ENCODE measurements at regions not wholly inside any gene's neighbourhood (a gene's known extent, or its start where the extent isn't known, plus 50 kb on each side); places are given as distances from the start of the nearest gene placed in this dataset.

DNA sequence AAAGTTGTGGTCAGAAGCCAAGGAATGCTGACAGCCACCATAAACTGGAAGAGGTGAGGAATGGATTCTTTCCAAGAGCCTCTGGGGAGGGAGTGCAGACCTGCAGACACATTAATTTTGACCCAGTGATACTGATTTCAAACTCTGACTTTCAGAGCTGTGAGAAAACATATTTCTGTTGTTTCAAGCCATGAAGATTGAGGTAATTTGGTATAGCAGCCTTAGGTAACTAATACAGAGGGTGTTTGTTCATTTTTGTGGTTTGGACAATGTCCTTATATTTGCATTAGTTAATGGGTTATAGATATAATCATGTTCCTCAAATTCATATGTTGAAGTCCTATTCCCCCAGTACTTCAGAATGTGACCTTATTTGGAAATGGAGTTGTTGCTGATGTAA is 85.4 kb upstream of the GTSF1L start:
- H3K4me3 ChIP-seq (ENCODE audit: low read depth, low read length): no peak overlapping the region
- no peak for DNase-seq (ENCODE audit: low read depth)

DNA sequence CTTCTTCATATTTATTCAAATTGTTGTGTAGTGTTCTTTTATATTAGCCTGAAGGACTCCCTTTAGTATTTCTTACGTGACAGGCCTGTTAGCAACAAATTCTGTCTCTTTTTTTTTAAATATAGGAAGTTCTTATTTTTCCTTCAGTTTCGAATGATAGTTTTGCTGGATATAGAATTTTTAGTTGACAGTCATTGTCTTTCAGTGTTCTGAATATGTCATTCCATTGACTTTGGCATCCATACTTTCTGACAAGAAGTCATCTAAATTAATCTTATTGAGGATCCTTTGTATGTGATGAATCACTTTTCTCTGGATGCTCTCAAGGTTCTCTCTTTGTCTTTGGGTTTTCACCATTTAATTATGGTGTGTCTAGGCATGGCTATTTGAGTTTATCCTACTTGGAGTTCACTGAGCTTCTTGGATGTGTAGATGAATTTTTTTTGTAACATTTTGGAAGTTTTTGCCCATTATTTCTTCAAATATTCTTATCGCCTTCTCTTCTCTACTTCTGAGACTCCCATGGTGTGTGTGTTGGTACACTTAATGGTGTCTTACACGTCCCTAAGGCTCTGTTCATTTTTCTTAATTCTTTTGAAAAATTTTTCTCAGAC is 82.5 kb upstream of the GTSF1L start:
- no peak for DNase-seq (ENCODE audit: low read depth)
- no peak overlapping the region for H3K4me3 ChIP-seq (ENCODE audit: low read depth, low read length)

DNA sequence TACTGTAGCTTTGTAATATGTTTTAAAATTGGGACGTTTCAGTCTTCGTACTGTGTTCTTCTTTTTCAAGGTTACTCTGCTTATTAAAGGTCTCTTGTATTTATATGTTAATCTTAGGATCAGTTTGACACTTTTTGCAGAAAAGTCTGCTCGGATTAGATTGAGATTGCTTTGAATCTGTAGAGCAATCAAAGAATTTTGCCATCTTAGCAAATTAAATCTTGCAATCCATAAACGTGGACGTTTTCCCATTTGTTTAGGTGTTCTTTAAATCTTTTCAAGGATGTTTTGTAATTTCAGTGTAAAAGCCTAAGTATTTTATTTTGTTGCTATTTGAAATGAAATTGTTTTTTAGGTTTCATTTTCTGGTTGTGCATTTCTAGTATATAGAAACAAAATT is 78.0 kb upstream of the GTSF1L start:
- H3K4me3 ChIP-seq (ENCODE audit: low read depth, low read length): no peak overlapping the region
- no peak for DNase-seq (ENCODE audit: low read depth)

DNA sequence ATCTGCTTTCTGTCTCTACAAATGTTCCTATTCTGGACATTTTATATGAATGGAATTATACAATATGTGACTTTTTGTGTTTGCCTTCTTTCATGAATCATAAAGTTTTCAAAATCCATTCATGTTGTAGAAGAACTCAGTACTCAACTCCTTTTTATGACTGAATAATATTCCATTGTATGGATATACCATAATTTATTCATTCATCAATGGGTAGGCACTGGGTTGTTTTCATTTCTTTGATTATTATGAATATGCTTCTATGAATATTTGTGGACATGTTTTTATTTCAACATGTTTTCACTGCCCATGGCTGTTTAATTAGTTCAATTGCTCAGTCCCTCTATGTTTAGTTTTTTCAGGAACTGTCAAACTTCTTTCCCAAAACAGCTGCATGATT is 76.5 kb upstream of the GTSF1L start:
- DNase-seq (ENCODE audit: low read depth): no peak

DNA sequence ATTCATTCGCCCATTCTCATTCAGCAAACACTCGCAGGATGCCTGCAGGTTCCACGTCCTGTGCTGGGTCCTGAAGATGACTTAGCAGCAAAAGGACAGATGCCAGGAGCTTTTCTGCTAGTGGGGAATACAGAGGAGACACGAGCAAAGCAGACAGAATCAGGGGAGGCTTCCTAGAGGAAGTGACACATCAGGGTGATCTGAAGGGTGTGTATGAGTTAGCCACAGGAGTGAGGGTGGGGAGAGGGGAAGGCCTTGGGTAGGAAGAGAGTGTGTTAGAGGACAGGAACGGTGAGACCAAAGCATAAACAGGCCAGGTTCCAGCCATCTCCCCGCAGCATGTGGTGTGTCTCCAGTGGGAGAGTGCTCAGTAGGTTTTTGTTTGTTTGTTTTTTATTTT is 73.4 kb upstream of the GTSF1L start:
- no peak overlapping the region for H3K4me3 ChIP-seq (ENCODE audit: low read depth, low read length)
- DNase-seq (ENCODE audit: low read depth): no peak

More for the DNA sequence above, 76.5 kb upstream of the GTSF1L start:
- H3K4me3 ChIP-seq (ENCODE audit: low read depth, low read length): no peak overlapping the region

DNA sequence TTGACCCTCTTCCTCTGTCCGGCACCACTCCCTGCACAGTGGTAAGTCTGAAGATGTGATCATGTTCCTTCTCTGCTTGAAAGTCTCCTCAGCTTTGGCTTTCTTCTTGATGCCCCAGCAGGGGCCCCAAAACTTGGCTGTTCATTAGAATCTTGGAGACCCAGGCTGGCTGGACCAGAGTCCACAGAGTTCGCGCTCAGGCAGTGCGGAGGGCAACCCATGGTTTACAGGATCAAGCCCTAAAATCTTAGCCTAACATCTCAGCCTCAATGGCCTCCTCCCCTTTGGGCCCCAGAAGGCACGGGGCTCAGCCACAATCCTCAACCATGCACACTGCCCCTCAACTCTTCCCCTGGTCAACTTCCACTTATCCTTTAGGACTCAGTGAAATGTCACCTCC is 72.9 kb upstream of the GTSF1L start:
- H3K4me3 ChIP-seq (ENCODE audit: low read depth, low read length): no peak overlapping the region
- DNase-seq (ENCODE audit: low read depth): no peak

DNA sequence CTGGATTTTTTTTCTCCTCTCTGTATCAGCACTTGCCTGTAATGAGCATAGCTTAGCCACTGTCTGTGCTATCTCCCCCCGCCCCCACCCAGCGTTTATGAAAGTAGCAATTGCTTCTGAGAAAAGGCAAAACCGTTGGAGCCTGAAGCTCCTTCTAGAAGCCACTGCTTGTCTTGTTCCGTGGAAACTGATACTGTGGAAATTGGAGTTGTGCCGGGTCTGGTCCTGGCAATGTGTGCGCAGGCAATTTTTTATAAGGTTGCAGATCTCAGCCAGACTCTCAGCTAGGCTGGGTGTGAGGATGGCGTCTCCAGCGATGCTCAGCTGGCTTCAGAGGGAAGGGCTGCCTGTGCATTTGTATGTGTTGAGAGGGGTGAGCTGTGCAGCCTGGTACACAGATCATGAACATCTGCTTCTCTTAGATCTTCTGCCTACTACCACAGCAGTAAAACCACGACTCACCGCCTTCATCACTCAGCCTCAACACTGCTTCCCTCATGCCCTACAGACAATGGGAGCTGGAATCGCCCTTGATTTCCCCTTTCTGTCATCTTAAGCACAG is 72.4 kb upstream of the GTSF1L start:
- no peak for DNase-seq (ENCODE audit: low read depth)
- H3K4me3 ChIP-seq (ENCODE audit: low read depth, low read length): no peak overlapping the region

DNA sequence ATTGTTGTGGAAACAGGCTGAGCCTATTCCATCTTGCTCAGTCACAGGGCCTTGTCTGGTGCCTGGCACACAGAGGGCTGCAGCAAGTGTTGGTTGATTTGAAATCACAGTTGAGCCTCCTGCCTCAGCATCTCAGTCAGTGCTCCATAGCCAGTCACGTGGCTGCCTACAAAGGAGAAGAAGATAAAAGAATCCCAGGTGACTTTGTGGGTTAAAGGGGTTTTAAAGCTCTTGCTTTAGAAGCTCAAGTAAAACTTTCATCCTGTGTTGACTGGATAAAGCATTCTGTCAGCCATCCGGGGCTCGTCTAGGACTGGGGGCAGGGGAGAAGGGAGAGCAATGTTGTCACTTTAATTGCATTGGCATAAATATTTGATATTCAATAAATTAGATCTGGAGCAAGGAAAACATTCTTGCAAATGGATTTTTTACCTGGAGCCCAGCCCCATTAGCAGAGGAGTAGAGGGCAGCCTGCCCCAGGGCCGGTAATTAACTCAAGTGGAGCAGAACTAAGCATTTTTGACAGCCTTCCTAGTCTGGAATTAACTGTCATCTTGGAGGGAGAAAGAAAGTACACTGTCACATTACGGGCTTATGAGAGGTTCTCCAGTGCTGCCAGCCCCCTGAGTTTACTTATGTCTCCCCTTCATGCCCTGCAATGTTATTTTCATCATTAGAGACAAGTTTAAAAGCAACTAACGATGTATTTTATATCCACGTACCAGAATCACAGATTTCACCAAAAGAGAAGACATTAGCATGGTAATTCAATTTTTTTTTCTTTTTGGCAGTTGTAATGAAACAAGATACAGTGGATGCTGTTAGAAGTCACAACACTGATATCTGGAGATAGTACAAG is 71.7 kb upstream of the GTSF1L start:
- no peak overlapping the region for H3K4me3 ChIP-seq (ENCODE audit: low read depth, low read length)
- no peak for DNase-seq (ENCODE audit: low read depth)

DNA sequence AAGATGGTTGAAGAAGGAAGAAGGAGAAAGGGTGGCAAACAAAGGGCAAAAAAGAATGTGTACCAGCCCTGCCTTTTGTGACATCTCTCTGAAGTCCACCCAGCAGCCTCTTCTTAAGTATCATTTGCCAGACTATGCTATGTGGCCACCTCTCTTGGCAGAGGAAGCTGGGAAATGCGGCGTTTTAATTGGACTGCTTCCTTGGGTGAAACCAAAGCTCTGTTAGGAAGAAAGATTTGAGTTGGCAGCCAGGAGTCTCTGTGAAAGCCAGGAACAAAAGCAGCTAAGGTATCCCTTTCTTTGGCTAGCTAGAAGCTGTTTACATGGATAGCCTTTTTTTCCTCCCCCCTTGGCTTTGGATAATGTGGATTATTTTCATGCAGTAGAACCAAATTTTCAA is 67.5 kb upstream of the GTSF1L start:
- DNase-seq (ENCODE audit: low read depth): no peak
- H3K4me3 ChIP-seq (ENCODE audit: low read depth, low read length): no peak overlapping the region

DNA sequence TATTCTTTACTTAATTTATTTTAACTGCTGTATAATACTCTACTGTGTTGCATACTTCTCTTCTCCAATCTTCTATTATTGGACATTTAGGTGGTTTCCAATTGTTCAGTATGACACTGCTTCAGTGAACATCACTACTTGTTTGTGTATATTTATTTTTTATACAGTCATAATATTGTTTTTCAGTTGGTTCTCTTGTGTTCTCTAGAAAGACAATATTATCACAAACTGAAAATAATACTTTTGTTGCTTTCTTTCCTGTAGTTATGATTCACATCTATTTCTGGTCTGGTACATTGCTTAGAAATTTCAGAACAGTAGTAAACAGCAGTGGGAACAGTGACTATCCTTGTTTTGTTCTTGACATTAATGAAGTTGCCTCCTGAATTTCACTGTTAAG is 62.8 kb upstream of the GTSF1L start:
- no peak for DNase-seq (ENCODE audit: low read depth)
- H3K4me3 ChIP-seq (ENCODE audit: low read depth, low read length): no peak overlapping the region

DNA sequence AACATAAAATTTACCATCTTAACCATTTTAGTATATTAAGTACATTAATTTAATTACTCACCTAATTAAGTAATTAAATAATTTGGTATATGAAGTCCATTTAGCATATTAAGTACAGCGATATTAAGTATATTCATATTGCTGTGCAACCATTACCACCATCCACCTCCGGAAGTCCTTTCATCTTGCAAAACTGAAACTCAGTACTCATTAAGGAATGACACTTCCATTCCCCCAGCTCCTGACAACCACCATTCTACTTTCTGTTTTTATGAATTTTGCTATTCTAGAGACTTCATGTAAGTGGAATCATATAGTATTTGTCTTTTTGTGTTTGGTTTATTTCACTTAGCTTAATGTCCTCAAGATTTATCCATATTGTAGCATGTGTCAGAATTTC is 61.1 kb upstream of the GTSF1L start:
- no peak for DNase-seq (ENCODE audit: low read depth)
- H3K4me3 ChIP-seq (ENCODE audit: low read depth, low read length): no peak overlapping the region

DNA sequence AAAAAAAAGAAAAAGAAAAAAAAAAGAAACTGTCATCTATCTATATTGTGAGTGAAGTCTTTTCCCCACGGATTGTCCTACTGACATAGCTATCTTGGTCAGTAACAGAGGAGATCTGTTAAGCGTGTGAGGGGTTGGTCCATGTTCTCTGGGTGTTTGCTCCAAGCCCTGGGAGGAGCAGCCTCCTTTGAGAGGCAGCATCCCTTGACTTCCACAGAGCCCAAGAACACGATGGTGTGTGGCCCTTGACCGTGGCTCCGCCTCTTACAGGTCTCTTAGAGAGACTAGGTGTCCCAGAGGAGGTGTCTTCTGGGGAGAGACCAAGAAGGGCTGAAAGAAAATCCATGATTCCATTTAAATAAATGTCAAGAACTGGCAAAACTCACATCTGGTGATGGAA is 60.1 kb upstream of the GTSF1L start:
- H3K4me3 ChIP-seq (ENCODE audit: low read depth, low read length): no peak overlapping the region
- DNase-seq (ENCODE audit: low read depth): no peak

DNA sequence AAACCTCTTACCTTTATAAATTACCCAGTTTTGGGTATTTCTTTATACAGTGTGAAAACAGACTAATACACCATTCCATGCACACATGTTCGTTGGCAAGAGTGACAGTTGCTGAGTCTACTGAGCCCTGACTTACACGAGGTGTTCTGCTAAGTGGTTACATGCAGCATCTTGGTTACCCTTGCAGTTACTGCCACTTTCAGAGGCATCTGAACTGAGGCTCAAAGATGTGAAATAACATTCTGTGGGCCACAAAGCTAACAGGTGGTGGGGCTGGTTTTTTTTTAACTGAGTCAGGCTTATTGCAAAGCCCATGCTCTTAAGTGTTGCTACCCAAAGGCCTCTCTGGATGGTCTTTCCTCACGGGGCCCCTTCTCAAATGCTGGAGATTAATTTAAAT is 54.4 kb upstream of the GTSF1L start:
- H3K4me3 ChIP-seq (ENCODE audit: low read depth, low read length): no peak overlapping the region
- no peak for DNase-seq (ENCODE audit: low read depth)

DNA sequence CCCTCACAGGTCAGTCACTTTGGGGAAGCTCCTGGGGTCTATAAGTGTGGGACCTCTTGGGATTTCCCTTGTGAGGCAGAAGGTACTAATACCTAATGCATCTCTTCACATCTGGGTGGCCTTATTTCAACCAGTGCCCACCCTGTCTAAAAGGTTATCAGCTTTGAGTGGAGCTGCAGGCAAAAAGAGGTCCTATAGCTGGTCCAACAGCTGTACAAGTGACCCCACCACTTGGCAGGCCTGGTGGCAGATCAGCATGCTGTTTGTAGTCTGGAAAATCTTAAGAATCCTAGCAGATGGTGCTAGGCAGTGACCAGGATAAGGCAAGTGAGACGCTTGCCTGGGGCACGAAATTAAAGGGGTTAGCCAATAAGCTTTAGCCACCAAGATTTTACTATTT is 51.6 kb upstream of the GTSF1L start:
- DNase-seq (ENCODE audit: low read depth): no peak
- H3K4me3 ChIP-seq (ENCODE audit: low read depth, low read length): no peak overlapping the region

DNA sequence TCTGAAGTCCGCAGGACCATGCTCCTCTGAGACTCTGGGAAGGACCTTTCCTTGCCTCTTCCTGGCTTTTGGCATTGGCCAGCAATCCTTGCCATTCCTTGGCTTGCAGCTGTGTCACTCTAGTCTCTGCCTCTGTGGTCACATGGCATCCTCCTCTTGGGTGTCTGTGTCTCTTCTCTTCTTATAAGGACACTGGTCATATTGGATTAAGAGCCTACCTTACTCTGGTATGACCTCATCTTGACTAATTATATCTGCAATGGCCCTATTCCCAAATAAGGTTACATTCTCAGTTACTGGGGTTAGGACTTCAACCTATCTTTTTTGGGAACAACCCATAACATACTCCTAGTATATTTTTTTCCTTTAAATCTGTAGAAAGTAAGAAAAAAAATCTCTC is 49.9 kb upstream of the GTSF1L start:
- no peak for DNase-seq (ENCODE audit: low read depth)
- no peak overlapping the region for H3K4me3 ChIP-seq (ENCODE audit: low read depth, low read length)
